HG02973 (cell line): ENCODE measurements at regions not wholly inside any gene's neighbourhood (a gene's known extent, or its start where the extent isn't known, plus 50 kb on each side); places are given as distances from the start of the nearest gene placed in this dataset.

Experiments used
- ATAC-seq: cut with Tn5 transposase; IDR thresholded peaks from one replicate; pipeline ENCODE4 v1.9.1; 2021; ENCODE audit warnings: moderate library complexity; ENCODE audit not compliant: unreplicated experiment

- peak; percentile 82 for ATAC-seq
These were observed 382.9 kb upstream of the B3GALT2 start for GRCh38 chr1:193569096-193569982.

DNA sequence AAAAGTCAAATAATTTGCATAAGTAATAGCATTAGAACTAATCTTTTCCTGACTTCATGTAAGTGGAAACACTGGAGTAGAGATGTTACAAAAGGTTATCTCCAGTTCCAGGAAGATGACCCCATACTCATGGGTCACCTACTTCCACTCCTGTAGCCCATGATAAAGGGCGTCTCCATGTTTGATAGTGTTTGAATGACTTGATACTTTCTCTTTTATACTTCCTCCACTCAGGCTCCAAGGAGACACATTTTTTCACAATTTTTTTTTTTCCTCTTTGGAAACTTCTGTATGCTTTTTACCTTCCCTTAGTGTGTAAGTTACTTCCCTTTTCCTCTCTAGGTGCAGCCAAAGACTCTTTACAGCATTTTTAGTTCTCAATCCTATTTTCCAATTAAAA lies 382.1 kb upstream of the B3GALT2 start:
- ATAC-seq = no peak

- no peak for ATAC-seq
These were observed 381.5 kb upstream of the B3GALT2 start for GRCh38 chr1:193567937-193568336.

DNA sequence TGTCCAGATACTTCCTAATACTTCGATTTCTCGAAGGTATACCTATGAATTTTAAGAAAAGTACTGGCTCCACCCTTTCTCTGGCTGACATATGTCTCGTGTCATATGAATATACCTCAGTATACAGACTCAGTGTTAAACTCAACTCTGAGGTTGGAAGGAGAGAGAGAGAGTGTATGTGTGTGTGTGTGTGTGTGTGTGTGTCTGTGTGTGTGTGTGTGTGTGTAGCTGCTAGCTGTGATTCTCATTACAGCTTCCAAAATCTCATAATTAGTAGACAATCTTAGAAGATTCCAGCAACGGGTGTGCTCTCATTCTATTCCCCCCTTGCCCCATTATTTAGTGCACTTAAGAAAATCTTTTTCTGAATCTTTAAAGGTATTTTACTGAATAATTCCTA lies 380.3 kb upstream of the B3GALT2 start:
- ATAC-seq = no peak

DNA sequence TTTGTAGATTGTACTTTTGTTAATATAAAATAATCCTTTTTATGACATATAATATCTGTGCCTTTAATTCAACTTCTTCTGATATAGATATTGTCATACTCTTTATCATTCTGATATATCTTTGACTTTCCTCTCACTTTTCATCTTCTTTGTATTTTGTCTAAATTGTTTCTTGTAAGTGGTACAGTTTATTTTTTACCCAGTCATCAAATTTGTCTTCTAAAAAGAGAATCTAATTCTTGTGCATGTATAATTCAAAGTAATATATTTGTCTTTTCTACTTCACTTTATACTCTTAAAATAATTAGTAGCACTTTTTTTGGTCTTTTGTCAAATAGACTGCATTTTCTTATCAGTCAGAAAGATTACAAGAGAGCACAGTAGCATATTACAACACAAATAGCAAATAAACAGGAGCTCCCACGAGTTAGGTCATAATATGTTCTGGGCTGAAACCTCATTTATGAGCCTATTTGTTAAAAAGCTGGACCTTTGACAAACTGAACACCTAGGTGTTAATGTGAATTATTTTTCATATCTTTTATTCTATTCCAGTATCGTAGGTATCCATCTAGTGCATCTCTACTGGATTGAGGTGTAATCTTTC lies 379.7 kb upstream of the B3GALT2 start:
- ATAC-seq = no peak

DNA sequence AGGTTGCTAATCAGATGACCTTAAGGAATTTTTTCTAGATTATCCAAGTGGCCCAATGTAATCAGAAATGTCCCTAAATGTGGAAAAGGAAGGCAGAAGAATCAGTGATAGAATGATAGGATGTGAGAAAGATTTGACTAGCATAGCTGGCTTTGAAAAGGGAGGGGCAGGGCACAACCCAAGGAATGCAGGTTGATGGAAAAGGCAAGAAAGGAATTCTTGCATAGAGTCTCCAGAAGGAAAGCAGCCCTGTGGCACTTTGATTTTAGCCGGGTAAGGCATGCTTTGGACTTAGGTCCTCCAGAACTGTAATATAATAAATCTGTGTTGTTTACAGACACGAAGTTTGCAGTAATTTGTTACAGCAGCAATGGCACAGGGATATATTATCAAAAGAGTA lies 375.7 kb upstream of the B3GALT2 start:
- ATAC-seq = no peak

- no peak for ATAC-seq
These were observed 372.1 kb upstream of the B3GALT2 start for GRCh38 chr1:193558491-193559028.

- ATAC-seq = no peak
These were observed 369.4 kb upstream of the B3GALT2 start for GRCh38 chr1:193555662-193556441.

DNA sequence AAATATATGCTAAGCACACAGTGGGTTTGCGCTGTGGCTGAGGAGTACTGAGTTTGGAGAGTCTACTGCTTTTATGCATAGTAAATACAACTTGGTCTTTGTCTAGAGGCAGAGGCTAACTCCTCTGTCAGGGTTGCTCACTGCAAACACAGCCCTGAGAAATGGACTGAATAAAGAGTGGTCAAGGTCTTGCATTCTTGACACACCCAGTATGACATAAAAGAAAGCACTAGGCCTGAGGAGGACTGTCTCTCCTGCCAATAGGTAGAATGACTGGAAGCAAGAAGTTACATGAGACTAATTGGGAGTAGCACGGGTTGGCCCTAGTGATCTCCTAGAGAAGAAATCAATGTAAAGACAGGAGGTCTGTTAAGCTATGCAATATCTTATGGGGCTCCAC lies 367.2 kb upstream of the B3GALT2 start:
- no peak for ATAC-seq

GRCh38 chr1:193552274-193552673 lies 365.9 kb upstream of the B3GALT2 start:
- ATAC-seq = no peak

- no peak for ATAC-seq
These were observed 362.7 kb upstream of the B3GALT2 start for GRCh38 chr1:193549081-193549480.

DNA sequence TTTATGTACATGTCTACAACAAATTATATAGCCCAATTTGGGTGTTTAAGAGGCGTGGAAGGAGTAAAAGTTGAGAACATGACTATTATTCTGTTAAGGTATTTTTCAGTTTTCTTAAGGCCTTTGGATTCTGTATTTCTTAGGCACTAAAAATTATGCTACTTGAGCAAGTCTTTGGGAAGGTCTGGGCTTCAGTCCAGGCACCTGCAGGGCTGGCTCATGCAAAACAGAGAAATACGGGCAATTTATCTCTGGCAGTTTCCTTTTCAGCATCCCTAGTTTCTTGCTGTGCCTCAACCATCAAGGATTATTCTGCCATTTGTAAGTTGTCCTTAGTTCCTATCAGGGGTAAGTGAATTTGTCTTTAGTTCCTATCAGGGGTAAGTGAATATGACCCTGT lies 358.8 kb upstream of the B3GALT2 start:
- no peak for ATAC-seq

- no peak for ATAC-seq
These were observed 356.8 kb upstream of the B3GALT2 start for GRCh38 chr1:193543259-193543658.

DNA sequence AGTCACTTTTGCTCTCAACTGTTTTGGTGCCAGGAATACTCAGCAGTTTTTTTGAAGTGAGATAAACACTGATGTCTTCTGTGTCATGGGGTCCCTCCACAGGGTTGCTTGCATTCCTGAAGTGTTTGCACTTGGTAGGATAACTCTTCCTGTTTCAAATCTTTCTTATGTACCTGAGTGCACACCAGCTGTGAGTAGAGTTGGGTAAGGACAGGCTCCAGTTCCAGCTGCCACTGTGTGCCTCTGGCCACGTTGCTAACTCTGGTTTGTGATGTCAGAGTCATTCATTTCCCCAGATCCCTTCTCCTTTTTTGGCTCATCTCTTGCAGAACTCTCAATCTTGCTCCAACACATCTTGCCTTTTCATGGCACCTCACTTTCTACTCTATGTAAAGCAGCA lies 356.3 kb upstream of the B3GALT2 start:
- ATAC-seq = no peak

- peak; percentile 0 for ATAC-seq
These were observed 354.1 kb upstream of the B3GALT2 start for GRCh38 chr1:193540511-193540910.

DNA sequence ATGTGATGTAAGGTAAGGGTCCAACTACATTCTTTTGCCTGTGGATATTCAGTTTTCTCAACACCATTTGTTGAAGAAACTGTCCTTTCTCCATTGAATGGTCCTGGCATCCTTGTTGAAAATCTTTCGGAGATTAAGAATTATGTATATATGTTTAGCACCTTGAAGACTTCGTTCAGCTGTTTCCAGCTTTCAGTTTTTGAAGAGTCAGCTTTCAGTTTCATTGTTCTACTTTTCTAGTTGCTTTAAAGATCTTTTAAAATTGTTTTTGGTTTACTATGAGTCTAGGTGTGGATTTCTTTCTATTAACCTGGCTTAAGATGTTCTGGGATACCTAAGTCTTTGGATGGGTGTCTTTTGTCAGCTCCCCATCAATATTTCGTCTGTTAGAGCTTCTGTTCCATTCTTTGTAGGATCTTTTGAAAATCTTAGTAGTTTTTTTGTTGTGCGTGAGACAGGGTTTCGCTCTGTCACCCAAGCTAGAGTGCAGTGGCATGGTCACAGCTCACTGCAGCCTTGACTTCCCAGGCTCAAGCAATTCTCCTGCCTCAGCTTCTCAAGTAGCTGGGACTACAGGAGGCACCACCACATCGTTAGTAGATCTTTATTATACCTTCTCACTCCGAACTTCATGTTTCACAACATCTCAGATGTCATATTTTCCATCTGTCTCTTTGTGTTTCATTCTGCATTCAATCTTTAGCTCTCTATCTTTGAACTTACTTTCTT lies 353.5 kb upstream of the B3GALT2 start:
- ATAC-seq = peak; percentile 56

- no peak for ATAC-seq
These were observed 352.3 kb upstream of the B3GALT2 start for GRCh38 chr1:193538680-193539079.

DNA sequence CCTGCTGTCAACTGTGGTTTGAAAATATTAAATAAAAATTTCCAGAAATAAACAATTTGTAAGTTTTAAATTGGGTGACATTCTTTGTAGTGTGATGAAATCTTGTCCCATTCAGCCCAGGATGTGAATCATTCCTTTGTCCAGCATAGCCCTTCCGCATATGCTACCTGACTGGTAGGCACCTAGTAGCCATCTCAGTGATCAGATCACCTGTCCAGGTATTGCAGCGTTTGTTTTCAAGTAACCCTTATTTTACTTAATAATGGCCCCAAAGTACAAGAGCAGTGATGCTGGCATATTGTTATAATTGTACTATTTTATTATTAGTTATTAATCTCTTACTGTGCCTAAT lies 351.6 kb upstream of the B3GALT2 start:
- no peak for ATAC-seq

DNA sequence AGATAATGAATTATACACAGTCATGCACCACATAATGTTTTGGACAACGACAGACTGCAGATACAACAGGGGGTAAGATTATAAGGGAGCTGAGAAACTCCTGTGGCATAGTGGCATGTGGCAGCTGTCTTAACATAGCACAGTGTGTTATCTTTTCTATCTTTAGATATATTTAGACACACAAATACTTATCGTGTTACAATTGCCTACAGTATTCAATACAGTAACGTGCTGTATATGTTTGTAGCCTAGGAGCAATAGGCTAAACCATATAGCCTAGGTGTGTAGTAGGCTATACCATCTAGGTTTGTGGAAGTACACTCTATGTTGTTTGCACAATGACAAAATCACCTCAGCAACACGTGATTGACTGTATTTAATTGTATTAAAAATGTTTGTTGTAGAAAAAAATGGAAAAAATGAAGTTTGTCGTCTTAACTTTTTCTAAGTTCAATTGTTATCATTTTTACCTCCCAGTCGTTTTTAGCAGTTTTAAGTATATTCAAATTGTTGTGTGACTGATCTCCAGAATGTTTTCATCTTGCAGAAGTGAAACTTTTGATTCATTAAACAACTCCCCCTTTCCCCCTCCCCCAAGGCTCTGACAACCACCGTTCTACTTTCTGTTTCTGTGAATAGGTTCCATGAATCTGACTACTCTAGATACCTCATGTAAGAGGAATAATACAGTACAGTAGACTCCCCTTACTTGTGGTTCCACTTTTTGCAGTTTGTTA lies 351.0 kb upstream of the B3GALT2 start:
- peak; percentile 90 for ATAC-seq

DNA sequence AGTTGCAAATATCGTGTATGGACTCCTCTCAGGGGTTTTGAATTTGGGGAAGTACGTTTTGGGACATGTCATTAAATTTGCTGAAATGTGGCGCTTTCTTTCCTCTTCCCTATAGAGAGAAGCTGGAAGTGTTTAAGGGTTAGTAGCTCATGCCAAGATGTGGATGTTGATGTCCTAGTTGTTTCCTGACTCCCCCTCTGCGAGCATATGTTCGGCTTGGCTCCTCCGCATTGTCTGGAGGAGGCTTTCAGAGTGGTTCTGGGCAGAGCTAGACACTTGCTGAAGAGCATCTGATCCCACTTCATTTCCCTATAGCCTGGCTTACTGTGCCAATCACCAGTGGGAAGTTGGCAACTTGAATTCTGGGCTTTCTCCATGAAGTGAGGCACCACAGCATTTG lies 347.4 kb upstream of the B3GALT2 start:
- no peak for ATAC-seq
